NT2/D1 (cell line): ENCODE measurements at regions not wholly inside any gene's neighbourhood (a gene's known extent, or its start where the extent isn't known, plus 50 kb on each side); places are given as distances from the start of the nearest gene placed in this dataset.

ENCODE experiments used
- DNase-seq: peaks from one replicate; pipeline ENCODE4 v3.0.0-alpha.2; 2011; ENCODE audit warnings: low read depth, low spot score
- H3K27me3 ChIP-seq: 2 replicates; pipeline ENCODE4 v1.6.0; 2011; ENCODE audit warnings: mild to moderate bottlenecking; ENCODE audit not compliant: insufficient read length, insufficient read depth
- H3K36me3 ChIP-seq: 2 replicates; pipeline ENCODE4 v1.6.1; 2011; ENCODE audit warnings: mild to moderate bottlenecking, low read length, mixed read lengths; ENCODE audit not compliant: insufficient read depth, insufficient read length
- H3K4me1 ChIP-seq: 2 replicates; pipeline ENCODE4 v1.5.1; 2011; ENCODE audit not compliant: insufficient read depth, insufficient read length
- H3K4me3 ChIP-seq: 2 replicates; pipeline ENCODE4 v1.5.1; 2011; ENCODE audit warnings: low read depth; ENCODE audit not compliant: insufficient read length
- H3K9ac ChIP-seq: 2 replicates; pipeline ENCODE4 v1.6.0; 2011; ENCODE audit warnings: low read depth; ENCODE audit not compliant: insufficient read length
- H3K9me3 ChIP-seq: 2 replicates; pipeline ENCODE4 v1.5.1; 2011; ENCODE audit warnings: mild to moderate bottlenecking, low read length; ENCODE audit not compliant: insufficient read depth
- SUZ12 ChIP-seq: IDR thresholded peaks from 2 replicates; pipeline ENCODE4 v1.6.1; 2011; ENCODE audit not compliant: insufficient read length, insufficient read depth; ENCODE audit errors: extremely low read depth
- YY1 ChIP-seq: IDR thresholded peaks from 2 replicates; pipeline ENCODE4 v1.6.1; 2011; ENCODE audit not compliant: insufficient read length, insufficient read depth
- ZNF274 ChIP-seq: IDR thresholded peaks from 2 replicates; pipeline ENCODE4 v1.6.1; 2011; ENCODE audit warnings: mild to moderate bottlenecking, low read depth, low read length

GRCh38 chr3:13177641-13178040 lies 104.4 kb upstream of the IQSEC1 start:
- H3K9me3 ChIP-seq = peaks cover 18% of the 10 kb centered on the region
- TF ChIP-seq SUZ12 (no peak), YY1 (no peak), ZNF274 (no peak)
- H3K27me3 ChIP-seq = no peaks in the 10 kb centered on the region
- H3K4me1 ChIP-seq = peaks cover 2% of the 10 kb centered on the region
- H3K9ac ChIP-seq = no peak overlapping the region
- no peak overlapping the region for H3K4me3 ChIP-seq
- H3K36me3 ChIP-seq = no peaks in the 10 kb centered on the region
- no peak for DNase-seq

- no peak overlapping the region for H3K4me3 ChIP-seq
- peaks cover 18% of the 10 kb centered on the region for H3K9me3 ChIP-seq
- no peaks in the 10 kb centered on the region for H3K27me3 ChIP-seq
- no peak overlapping the region for H3K9ac ChIP-seq
- DNase-seq = no peak
- TF ChIP-seq ZNF274 (no peak), SUZ12 (no peak), YY1 (no peak)
- H3K4me1 ChIP-seq = peaks cover 2% of the 10 kb centered on the region
- no peaks in the 10 kb centered on the region for H3K36me3 ChIP-seq
Measured at GRCh38 chr3:13177236-13177635, 104.0 kb upstream of the IQSEC1 start.

GRCh38 chr3:13176445-13176844 lies 103.2 kb upstream of the IQSEC1 start:
- Histone ChIP-seq H3K4me3 (no peak overlapping the region), H3K36me3 (no peaks in the 10 kb centered on the region), H3K4me1 (peaks cover 5% of the 10 kb centered on the region), H3K9ac (no peak overlapping the region), H3K9me3 (peaks cover 18% of the 10 kb centered on the region), H3K27me3 (no peaks in the 10 kb centered on the region)
- TF ChIP-seq YY1 = no peak
- TF ChIP-seq ZNF274 = no peak
- no peak for TF ChIP-seq SUZ12
- DNase-seq = no peak

GRCh38 chr3:13174803-13175135 lies 101.5 kb upstream of the IQSEC1 start:
- TF ChIP-seq ZNF274 = no peak
- no peak for TF ChIP-seq SUZ12
- no peak for TF ChIP-seq YY1
- H3K4me1 ChIP-seq = peaks cover 9% of the 10 kb centered on the region
- peaks cover 30% of the 10 kb centered on the region for H3K9me3 ChIP-seq
- no peak overlapping the region for H3K9ac ChIP-seq
- no peak overlapping the region for H3K4me3 ChIP-seq
- no peaks in the 10 kb centered on the region for H3K36me3 ChIP-seq
- no peaks in the 10 kb centered on the region for H3K27me3 ChIP-seq
- no peak for DNase-seq

GRCh38 chr3:13174011-13174802 lies 101.0 kb upstream of the IQSEC1 start:
- H3K27me3 ChIP-seq = no peaks in the 10 kb centered on the region
- H3K9ac ChIP-seq = no peak overlapping the region
- TF ChIP-seq YY1 (no peak), SUZ12 (no peak), ZNF274 (no peak)
- peaks cover 9% of the 10 kb centered on the region for H3K4me1 ChIP-seq
- no peaks in the 10 kb centered on the region for H3K36me3 ChIP-seq
- H3K4me3 ChIP-seq = no peak overlapping the region
- DNase-seq = no peak
- peaks cover 27% of the 10 kb centered on the region for H3K9me3 ChIP-seq

GRCh38 chr3:13173186-13173585 lies 100.0 kb upstream of the IQSEC1 start:
- DNase-seq = no peak
- Histone ChIP-seq H3K36me3 (no peaks in the 10 kb centered on the region), H3K4me1 (peaks cover 9% of the 10 kb centered on the region), H3K27me3 (no peaks in the 10 kb centered on the region), H3K9me3 (peaks cover 24% of the 10 kb centered on the region; the same call in 1 of the 2 replicates), H3K4me3 (no peak overlapping the region), H3K9ac (no peak overlapping the region)
- TF ChIP-seq SUZ12 = no peak
- no peak for TF ChIP-seq ZNF274
- no peak for TF ChIP-seq YY1

GRCh38 chr3:13172644-13173013 lies 99.4 kb upstream of the IQSEC1 start:
- Histone ChIP-seq H3K4me1 (peaks cover 8% of the 10 kb centered on the region), H3K9me3 (peaks cover 23% of the 10 kb centered on the region; the same call in 1 of the 2 replicates), H3K4me3 (no peak overlapping the region), H3K36me3 (no peaks in the 10 kb centered on the region), H3K27me3 (no peaks in the 10 kb centered on the region), H3K9ac (no peak overlapping the region)
- TF ChIP-seq YY1 (no peak), SUZ12 (no peak), ZNF274 (no peak)
- no peak for DNase-seq
